ENCODE measurements at regions not wholly inside any gene's neighbourhood (a gene's known extent, or its start where the extent isn't known, plus 50 kb on each side); places are given as distances from the start of the nearest gene placed in this dataset.
A peak's percentile ranks its signal among the peaks of the same experiment; 100 is the strongest.

DNA sequence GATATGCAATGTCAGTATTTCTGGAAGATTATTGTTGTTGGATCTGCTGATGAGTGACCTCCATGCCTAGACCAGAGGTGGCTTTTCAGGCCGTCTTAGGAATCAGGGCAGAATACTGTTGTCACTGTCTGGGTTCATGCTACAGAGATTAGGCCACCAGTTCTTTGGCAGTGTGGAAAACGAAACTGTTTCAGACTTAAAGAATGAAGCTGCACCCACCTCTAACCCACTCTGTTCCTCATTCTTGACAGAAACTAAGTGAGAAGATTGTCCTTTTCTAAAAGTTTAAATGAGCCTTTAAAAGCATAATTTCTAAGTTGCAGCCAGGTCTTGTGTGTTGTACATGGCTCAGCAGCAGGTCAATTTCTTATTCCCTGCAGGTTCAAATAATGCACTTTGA lies 444.3 kb downstream of the ENC1 start:
- ATAC-seq (peak; percentile 79), FAIRE-seq (peak; percentile 7), DNase-seq (ENCODE audit: low read depth, low spot score) (peak; percentile 44)
- Histone ChIP-seq H2AFZ (ENCODE audit: control insufficient read depth, low read depth, low read length) (peak overlapping the region; percentile 30; the same call in 1 of the 2 replicates), H3K79me2 (ENCODE audit: control insufficient read depth, insufficient read depth, low read length) (no peaks in the 10 kb centered on the region), H3K27me3 (replicated peaks in 1 of 2; ENCODE audit: control insufficient read depth in 2 of 2, insufficient read depth in 2 of 2, low read length in 1 of 2) (no peaks in the 10 kb centered on the region; a peak in 1 of 4 replicates), H3K36me3 (ENCODE audit: control insufficient read depth in 2 of 2, insufficient read depth in 2 of 2, low read length in 1 of 2) (no peaks in the 10 kb centered on the region), H3K4me1 (ENCODE audit: control insufficient read depth, insufficient read depth, low read length) (peaks cover 29% of the 10 kb centered on the region), H3K9me3 (replicated peaks; ENCODE audit: control insufficient read depth, insufficient read depth, low read length) (no peaks in the 10 kb centered on the region; the same call in 1 of the 3 replicates), H3K4me3 (no peak overlapping the region), H3K9ac (ENCODE audit: control insufficient read depth, insufficient read depth, low read length) (no peak overlapping the region), H3K4me2 (ENCODE audit: control insufficient read depth, insufficient read depth) (peak overlapping the region; percentile 59; the same call in 1 of the 2 replicates), H3K27ac (ENCODE audit: control insufficient read depth, insufficient read depth) (peak overlapping the region; percentile 33; the same call in 1 of the 2 replicates), H4K20me1 (ENCODE audit: control insufficient read depth, insufficient read depth) (no peaks in the 10 kb centered on the region)
- ChIA-PET RAD21 (ENCODE audit: unreplicated experiment) (no interaction called here), CTCF (no interaction called here), SMC1A (ENCODE audit: uncharacterized antibody, unreplicated experiment) (interaction anchor here (1.3 kb wide), 1 partner anchor 98 kb away, joined by 4 read pairs; no protein-coding TSS in a partner anchor), POLR2A (interaction anchor here (0.6 kb wide), 1 partner anchor 431 kb away, joined by 3 read pairs; no protein-coding TSS in a partner anchor)
- BruUV-seq (replicated peaks) = no TSS peak
- TF ChIP-seq IRF4 (IDR thresholded peaks at IDR 0.05; ENCODE audit: low read depth, low read length) = 0 out of 2 replicates have a peak, but pooled peaks have one; percentile 34
- no peak for TF ChIP-seq CHD4 (IDR thresholded peaks at IDR 0.05)
- TF ChIP-seq SPI1 (IDR thresholded peaks at IDR 0.05; ENCODE audit: borderline replicate concordance, insufficient read depth, low read depth, low read length) = peak; percentile 83
- TF ChIP-seq ZZZ3 (IDR thresholded peaks at IDR 0.05; ENCODE audit: control insufficient read depth, insufficient read length, low read depth) = no peak
- no peak for TF ChIP-seq TBL1XR1 (IDR thresholded peaks at IDR 0.05; ENCODE audit: low read depth, low read length)
- in situ Hi-C loops (cut with MboI) = no loop called here
- 0% methylated on average over 2 of the region's 2 CpGs for WGBS (ENCODE audit: insufficient coverage, insufficient replicate concordance, low lambda C conversion rate, missing lambda C conversion rate)
- intact Hi-C loops (cut with micrococcal nuclease; ENCODE audit: unreplicated experiment) = loop anchor here (10.0 kb wide), 1 partner anchor 291 kb away; no protein-coding TSS in a partner anchor

DNA sequence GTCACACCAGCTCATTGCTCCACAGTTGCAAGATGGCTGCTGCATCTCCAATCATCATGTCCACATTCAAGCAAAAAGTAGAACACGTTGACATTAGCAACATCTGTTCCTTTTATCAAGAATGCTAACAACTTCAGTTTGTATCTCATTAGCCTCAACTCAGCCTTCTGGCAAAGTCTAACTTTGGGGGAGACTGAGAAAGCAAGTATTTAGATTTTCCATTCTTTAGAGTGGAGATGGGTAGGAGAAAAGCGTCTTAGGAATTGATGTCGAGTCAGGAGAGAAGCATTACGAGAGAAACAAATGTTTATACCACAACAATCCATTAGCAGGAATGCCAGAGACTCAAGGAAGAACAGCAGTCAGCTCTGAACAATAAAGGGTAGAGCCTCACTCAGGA lies 446.3 kb downstream of the ENC1 start:
- Histone ChIP-seq H2AFZ (ENCODE audit: control insufficient read depth, low read depth, low read length) (no peak overlapping the region), H3K9me3 (replicated peaks; ENCODE audit: control insufficient read depth, insufficient read depth, low read length) (no peaks in the 10 kb centered on the region; the same call in 1 of the 3 replicates), H3K4me2 (ENCODE audit: control insufficient read depth, insufficient read depth) (no peak overlapping the region), H3K4me3 (no peak overlapping the region), H3K36me3 (ENCODE audit: control insufficient read depth in 2 of 2, insufficient read depth in 2 of 2, low read length in 1 of 2) (no peaks in the 10 kb centered on the region), H3K4me1 (ENCODE audit: control insufficient read depth, insufficient read depth, low read length) (peaks cover 17% of the 10 kb centered on the region), H3K9ac (ENCODE audit: control insufficient read depth, insufficient read depth, low read length) (no peak overlapping the region), H4K20me1 (ENCODE audit: control insufficient read depth, insufficient read depth) (no peaks in the 10 kb centered on the region), H3K27me3 (replicated peaks in 1 of 2; ENCODE audit: control insufficient read depth in 2 of 2, insufficient read depth in 2 of 2, low read length in 1 of 2) (no peaks in the 10 kb centered on the region; a peak in 1 of 4 replicates), H3K79me2 (ENCODE audit: control insufficient read depth, insufficient read depth, low read length) (no peaks in the 10 kb centered on the region), H3K27ac (ENCODE audit: control insufficient read depth, insufficient read depth) (no peak overlapping the region)
- ATAC-seq (no peak), FAIRE-seq (no peak), DNase-seq (ENCODE audit: low read depth, low spot score) (no peak)
- ChIA-PET RAD21 (ENCODE audit: unreplicated experiment) (interaction anchor here (1.5 kb wide), 1 partner anchor 12 kb away, joined by 5 read pairs; no protein-coding TSS in a partner anchor), SMC1A (ENCODE audit: uncharacterized antibody, unreplicated experiment) (interaction anchor here (0.8 to 1.2 kb wide), 5 partner anchors 8 to 448 kb away, joined by 3 to 5 read pairs (median 3); no protein-coding TSS in a partner anchor), CTCF (interaction anchor here (1.7 to 1.9 kb wide), 2 partner anchors 10 to 12 kb away, joined by 5 to 8 read pairs; no protein-coding TSS in a partner anchor), POLR2A (interaction anchor here (0.6 kb wide), 1 partner anchor 296 kb away, joined by 3 read pairs; no protein-coding TSS in a partner anchor)
- in situ Hi-C loops (cut with MboI) = no loop called here
- BruUV-seq (replicated peaks) = no TSS peak
- intact Hi-C loops (cut with micrococcal nuclease; ENCODE audit: unreplicated experiment) = loop anchor here (10.0 kb wide), 1 partner anchor 289 kb away; no protein-coding TSS in a partner anchor
- whole genome bisulfite sequencing (ENCODE audit: insufficient coverage, insufficient replicate concordance, low lambda C conversion rate, missing lambda C conversion rate) = 9% methylated on average over 4 of the region's 4 CpGs
- TF ChIP-seq MXI1 (IDR thresholded peaks at IDR 0.05; ENCODE audit: low read depth, low read length) = no peak
- TF ChIP-seq, protein P1, sequence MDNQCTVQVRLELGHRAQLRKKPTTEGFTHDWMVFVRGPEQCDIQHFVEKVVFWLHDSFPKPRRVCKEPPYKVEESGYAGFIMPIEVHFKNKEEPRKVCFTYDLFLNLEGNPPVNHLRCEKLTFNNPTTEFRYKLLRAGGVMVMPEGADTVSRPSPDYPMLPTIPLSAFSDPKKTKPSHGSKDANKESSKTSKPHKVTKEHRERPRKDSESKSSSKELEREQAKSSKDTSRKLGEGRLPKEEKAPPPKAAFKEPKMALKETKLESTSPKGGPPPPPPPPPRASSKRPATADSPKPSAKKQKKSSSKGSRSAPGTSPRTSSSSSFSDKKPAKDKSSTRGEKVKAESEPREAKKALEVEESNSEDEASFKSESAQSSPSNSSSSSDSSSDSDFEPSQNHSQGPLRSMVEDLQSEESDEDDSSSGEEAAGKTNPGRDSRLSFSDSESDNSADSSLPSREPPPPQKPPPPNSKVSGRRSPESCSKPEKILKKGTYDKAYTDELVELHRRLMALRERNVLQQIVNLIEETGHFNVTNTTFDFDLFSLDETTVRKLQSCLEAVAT (IDR thresholded peaks at IDR 0.05) = no peak
- no peak for TF ChIP-seq GABPA (IDR thresholded peaks at IDR 0.05; ENCODE audit: low read depth)
- TF ChIP-seq NBN (IDR thresholded peaks at IDR 0.05) = no peak
